ENCODE measurements at regions not wholly inside any gene's neighbourhood (a gene's known extent, or its start where the extent isn't known, plus 50 kb on each side); places are given as distances from the start of the nearest gene placed in this dataset.

DNA sequence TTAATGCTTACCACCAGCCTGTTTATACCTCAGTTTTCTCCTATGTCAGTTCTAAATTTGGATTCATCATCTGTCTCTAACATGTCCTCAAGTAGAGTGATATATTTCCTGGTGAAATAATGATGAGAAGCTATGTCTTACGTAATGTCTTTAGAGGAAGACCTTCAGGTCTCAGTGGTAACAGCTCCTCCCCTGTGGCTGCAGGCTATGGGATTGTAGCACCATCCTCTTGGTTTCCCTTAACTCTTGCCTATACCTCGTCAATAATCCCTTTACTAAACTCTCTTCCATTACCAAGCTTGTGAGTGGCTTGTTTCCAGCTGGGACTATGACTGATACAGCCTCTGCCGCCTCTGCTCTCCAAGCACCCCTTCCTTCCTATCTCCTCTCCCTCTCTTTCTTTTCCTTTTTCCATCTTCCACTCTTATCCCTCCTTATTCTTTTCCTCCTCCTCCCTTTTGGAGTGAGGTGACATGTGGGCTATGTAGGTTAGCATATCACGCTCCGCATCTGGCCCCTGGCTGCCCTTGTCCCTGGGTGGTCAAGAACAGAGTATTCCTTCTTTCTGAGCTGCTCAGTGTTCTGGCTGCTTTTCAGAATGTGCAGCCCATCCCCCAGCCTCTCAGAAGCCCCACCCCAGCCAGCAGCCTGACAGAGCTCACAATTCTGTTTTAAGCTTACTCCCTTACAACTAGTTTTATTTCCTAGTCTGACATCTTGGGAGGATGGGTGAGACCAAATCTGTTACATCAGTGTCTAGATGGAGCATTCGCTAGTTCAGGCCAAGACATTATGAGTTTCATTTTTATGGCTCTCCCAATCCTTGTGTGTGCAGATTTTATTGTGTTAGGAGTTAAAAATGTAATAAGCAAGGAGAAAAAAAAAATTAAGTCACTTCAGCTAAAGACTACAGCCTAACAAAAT lies 75.0 kb upstream of the RNU6-1 start:
- no peak for TF ChIP-seq POLR2A (IDR thresholded peaks at IDR 0.05)
- TF ChIP-seq, protein P1, sequence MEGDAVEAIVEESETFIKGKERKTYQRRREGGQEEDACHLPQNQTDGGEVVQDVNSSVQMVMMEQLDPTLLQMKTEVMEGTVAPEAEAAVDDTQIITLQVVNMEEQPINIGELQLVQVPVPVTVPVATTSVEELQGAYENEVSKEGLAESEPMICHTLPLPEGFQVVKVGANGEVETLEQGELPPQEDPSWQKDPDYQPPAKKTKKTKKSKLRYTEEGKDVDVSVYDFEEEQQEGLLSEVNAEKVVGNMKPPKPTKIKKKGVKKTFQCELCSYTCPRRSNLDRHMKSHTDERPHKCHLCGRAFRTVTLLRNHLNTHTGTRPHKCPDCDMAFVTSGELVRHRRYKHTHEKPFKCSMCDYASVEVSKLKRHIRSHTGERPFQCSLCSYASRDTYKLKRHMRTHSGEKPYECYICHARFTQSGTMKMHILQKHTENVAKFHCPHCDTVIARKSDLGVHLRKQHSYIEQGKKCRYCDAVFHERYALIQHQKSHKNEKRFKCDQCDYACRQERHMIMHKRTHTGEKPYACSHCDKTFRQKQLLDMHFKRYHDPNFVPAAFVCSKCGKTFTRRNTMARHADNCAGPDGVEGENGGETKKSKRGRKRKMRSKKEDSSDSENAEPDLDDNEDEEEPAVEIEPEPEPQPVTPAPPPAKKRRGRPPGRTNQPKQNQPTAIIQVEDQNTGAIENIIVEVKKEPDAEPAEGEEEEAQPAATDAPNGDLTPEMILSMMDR (IDR thresholded peaks at IDR 0.05): no peak

Data from adrenal gland (tissue), 5 donors.